Endothelial cell (in vitro differentiated cells): ENCODE measurements at regions not wholly inside any gene's neighbourhood (a gene's known extent, or its start where the extent isn't known, plus 50 kb on each side); places are given as distances from the start of the nearest gene placed in this dataset.

ENCODE experiments used
- DNase-seq: peaks from one replicate; pipeline ENCODE4 v3.0.0; 2021; ENCODE audit warnings: low spot score
- H3K27ac Mint-ChIP-seq: one replicate; pipeline ENCODE4 v1.8.0; 2021; ENCODE audit warnings: mixed read lengths, inconsistent platforms; ENCODE audit not compliant: unreplicated experiment
- H3K27me3 Mint-ChIP-seq: one replicate; pipeline ENCODE4 v1.8.0; 2021; ENCODE audit warnings: mild to moderate bottlenecking, moderate library complexity, mixed read lengths, inconsistent platforms; ENCODE audit not compliant: unreplicated experiment
- H3K36me3 Mint-ChIP-seq: one replicate; pipeline ENCODE4 v1.8.0; 2021; ENCODE audit warnings: mild to moderate bottlenecking, low read depth, mixed read lengths, inconsistent platforms; ENCODE audit not compliant: unreplicated experiment
- H3K4me1 Mint-ChIP-seq: one replicate; pipeline ENCODE4 v1.8.0; 2021; ENCODE audit warnings: mild to moderate bottlenecking, mixed read lengths, inconsistent platforms; ENCODE audit not compliant: unreplicated experiment
- H3K4me3 Mint-ChIP-seq: one replicate; pipeline ENCODE4 v1.8.0; 2021; ENCODE audit warnings: mild to moderate bottlenecking, mixed read lengths, inconsistent platforms; ENCODE audit not compliant: unreplicated experiment
- H3K9me3 Mint-ChIP-seq: one replicate; pipeline ENCODE4 v1.8.0; 2021; ENCODE audit warnings: mixed read lengths, inconsistent platforms; ENCODE audit not compliant: unreplicated experiment
- TF ChIP-seq, protein P1 (sequence below): fragments of 200-600 bp; sonication (generic); IDR thresholded peaks from one replicate; pipeline ENCODE4 v1.5.0; 2021; ENCODE audit warnings: antibody characterized with exemption; ENCODE audit not compliant: unreplicated experiment

DNA sequence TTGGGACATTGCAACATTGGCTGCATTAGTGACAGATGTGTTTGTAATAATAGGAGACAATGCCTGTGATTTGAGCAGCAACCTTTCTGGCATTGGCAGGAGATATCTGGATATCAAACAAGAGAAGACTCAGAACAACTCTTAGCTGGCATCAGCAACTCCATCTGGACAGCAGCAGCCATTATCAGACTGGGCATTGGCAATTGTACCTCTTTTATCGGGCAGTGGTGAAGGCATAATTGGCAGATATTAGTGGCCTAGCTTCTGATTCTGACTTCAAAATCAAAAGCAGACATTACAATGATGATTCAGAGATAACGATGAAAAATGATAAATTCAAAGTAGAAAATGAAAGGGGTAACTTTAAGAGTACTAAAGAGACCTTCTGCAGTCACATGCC lies 1193.7 kb downstream of the EFNB2 start:
- DNase-seq = no peak
- Mint-ChIP-seq H3K4me3 (no peak overlapping the region), H3K9me3 (no peaks in the 10 kb centered on the region), H3K27ac (no peak overlapping the region), H3K27me3 (no peaks in the 10 kb centered on the region), H3K36me3 (no peaks in the 10 kb centered on the region), H3K4me1 (no peaks in the 10 kb centered on the region)
- TF ChIP-seq, protein P1, sequence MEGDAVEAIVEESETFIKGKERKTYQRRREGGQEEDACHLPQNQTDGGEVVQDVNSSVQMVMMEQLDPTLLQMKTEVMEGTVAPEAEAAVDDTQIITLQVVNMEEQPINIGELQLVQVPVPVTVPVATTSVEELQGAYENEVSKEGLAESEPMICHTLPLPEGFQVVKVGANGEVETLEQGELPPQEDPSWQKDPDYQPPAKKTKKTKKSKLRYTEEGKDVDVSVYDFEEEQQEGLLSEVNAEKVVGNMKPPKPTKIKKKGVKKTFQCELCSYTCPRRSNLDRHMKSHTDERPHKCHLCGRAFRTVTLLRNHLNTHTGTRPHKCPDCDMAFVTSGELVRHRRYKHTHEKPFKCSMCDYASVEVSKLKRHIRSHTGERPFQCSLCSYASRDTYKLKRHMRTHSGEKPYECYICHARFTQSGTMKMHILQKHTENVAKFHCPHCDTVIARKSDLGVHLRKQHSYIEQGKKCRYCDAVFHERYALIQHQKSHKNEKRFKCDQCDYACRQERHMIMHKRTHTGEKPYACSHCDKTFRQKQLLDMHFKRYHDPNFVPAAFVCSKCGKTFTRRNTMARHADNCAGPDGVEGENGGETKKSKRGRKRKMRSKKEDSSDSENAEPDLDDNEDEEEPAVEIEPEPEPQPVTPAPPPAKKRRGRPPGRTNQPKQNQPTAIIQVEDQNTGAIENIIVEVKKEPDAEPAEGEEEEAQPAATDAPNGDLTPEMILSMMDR = no peak

DNA sequence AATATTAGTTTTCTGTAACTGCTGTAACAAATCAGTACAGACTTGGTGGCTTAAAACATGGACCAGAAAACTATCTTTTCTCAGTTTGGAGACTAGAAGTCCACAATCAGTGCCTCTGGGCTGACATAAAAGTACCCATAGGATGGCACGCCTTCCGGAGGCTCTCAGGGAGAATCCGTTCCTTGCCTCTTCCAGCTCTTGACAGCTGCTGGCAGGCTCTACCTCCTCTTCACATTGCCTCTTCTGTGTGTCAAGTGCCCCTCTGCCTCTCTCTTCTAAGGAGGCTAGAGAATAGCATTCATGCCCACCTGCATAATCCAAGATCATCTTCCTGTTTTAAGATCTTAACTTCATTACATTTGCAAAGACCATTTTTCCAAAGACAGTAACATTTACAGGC lies 1194.2 kb downstream of the EFNB2 start:
- no peaks in the 10 kb centered on the region for H3K9me3 Mint-ChIP-seq
- H3K27ac Mint-ChIP-seq = no peak overlapping the region
- no peaks in the 10 kb centered on the region for H3K27me3 Mint-ChIP-seq
- no peaks in the 10 kb centered on the region for H3K4me1 Mint-ChIP-seq
- no peaks in the 10 kb centered on the region for H3K36me3 Mint-ChIP-seq
- H3K4me3 Mint-ChIP-seq = no peak overlapping the region
- DNase-seq = no peak
- TF ChIP-seq, protein P1 = no peak

DNA sequence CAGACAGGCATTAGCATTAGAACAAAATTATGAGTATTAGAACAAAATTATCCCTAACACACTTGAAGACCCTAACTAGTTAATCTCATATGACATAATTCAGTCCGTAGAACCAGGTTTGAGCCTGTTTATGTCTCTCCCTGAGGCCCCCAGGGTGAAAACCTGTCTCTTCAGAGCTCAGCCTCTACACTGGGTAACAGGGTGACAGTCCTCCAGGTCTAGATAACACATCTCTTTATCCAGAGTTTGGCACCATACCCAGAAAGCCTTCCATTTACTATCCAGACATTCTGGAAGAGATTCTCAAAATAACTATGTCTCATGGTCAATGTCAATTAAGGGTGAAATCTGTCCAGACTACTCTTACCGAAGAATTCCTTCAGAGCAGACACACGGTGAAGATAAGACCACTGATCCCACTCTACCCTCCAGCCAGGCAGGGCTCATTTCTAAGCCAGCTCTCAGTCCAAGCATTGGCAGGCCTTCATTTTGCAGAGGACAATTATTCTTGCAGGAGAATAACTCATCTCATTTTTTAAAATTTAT lies 1195.3 kb downstream of the EFNB2 start:
- DNase-seq = no peak
- Mint-ChIP-seq H3K9me3 (no peaks in the 10 kb centered on the region), H3K4me3 (no peak overlapping the region), H3K27ac (no peak overlapping the region), H3K36me3 (no peaks in the 10 kb centered on the region), H3K27me3 (no peaks in the 10 kb centered on the region), H3K4me1 (no peaks in the 10 kb centered on the region)
- TF ChIP-seq, protein P1 = no peak

DNA sequence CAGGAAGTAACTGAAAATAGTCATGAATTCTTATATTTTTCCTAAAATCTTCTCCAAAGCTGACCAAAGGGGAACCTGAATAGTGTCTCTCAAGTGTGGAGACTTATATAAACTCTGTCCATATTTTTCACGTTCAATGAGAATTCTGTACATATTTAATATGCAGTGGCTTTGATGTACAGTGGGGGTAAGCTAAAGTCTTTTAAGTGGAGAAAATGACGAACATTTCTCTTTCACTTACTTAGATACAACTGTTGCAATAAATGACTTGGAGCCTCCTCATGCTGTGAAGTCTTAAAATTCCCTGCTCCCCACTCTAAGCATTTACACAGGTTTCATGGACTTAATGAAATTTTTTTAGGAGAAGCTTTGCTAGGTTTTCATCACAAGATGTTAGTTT lies 1196.7 kb downstream of the EFNB2 start:
- TF ChIP-seq, protein P1 = no peak
- Mint-ChIP-seq H3K4me1 (no peaks in the 10 kb centered on the region), H3K36me3 (no peaks in the 10 kb centered on the region), H3K27me3 (no peaks in the 10 kb centered on the region), H3K27ac (no peak overlapping the region), H3K9me3 (no peaks in the 10 kb centered on the region), H3K4me3 (no peak overlapping the region)
- no peak for DNase-seq

DNA sequence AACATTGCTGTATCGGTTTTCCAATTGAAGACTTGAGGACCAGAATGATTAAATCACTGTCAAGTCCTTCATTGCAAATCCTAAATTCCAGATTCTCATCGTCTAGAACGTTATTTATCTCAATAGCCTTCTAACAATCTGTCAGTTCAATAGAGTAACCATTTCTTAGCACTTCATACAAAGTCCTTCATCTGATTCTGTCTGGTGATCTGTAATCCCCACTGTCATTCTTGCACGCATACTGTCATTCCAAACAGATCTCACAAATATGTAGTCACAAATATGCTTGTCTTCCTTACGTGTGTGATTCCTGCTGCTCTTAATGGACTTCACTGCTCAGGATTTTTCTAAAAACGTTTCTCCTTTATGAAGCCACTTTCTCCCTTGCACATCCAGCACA lies 1197.5 kb downstream of the EFNB2 start:
- no peaks in the 10 kb centered on the region for H3K27me3 Mint-ChIP-seq
- no peaks in the 10 kb centered on the region for H3K9me3 Mint-ChIP-seq
- H3K4me3 Mint-ChIP-seq = no peak overlapping the region
- no peak for DNase-seq
- H3K4me1 Mint-ChIP-seq = no peaks in the 10 kb centered on the region
- H3K36me3 Mint-ChIP-seq = no peaks in the 10 kb centered on the region
- TF ChIP-seq, protein P1 = no peak
- H3K27ac Mint-ChIP-seq = no peak overlapping the region
